ENCODE measurements at regions not wholly inside any gene's neighbourhood (a gene's known extent, or its start where the extent isn't known, plus 50 kb on each side); places are given as distances from the start of the nearest gene placed in this dataset.

- TF ChIP-seq CTCF (IDR thresholded peaks at IDR 0.05 in 4 of 5, conservative IDR thresholded peaks at IDR 0.05 in 1 of 5): no peak
- no peak for TF ChIP-seq POLR2A (IDR thresholded peaks at IDR 0.05)
These were observed 492.6 kb upstream of the TBL1XR1 start for GRCh38 chr3:177689869-177690268.
